IPS-20b (cell line): ENCODE measurements at regions not wholly inside any gene's neighbourhood (a gene's known extent, or its start where the extent isn't known, plus 50 kb on each side); places are given as distances from the start of the nearest gene placed in this dataset.

Source experiments
- H3K27ac ChIP-seq: one replicate; pipeline ENCODE4 v1.5.1; 2013; ENCODE audit warnings: low read length
- H3K27me3 ChIP-seq: 2 replicates; pipeline ENCODE4 v1.6.1; 2013; ENCODE audit warnings: mild to moderate bottlenecking, low read length, inconsistent platforms; ENCODE audit not compliant: insufficient read depth
- H3K36me3 ChIP-seq: 2 replicates; pipeline ENCODE4 v1.6.1; 2013; ENCODE audit warnings: low read depth, mild to moderate bottlenecking, inconsistent platforms, low read length, moderate library complexity; ENCODE audit not compliant: insufficient read depth
- H3K4me1 ChIP-seq: 2 replicates; pipeline ENCODE4 v1.6.1; 2013; ENCODE audit warnings: mild to moderate bottlenecking, control low read depth, inconsistent platforms, low read length, moderate library complexity; ENCODE audit not compliant: insufficient read depth
- H3K4me3 ChIP-seq: 2 replicates; pipeline ENCODE4 v1.5.1; 2013; ENCODE audit warnings: mild to moderate bottlenecking, low read length, inconsistent platforms
- H3K9ac ChIP-seq: 2 replicates; pipeline ENCODE4 v1.6.1; 2013; ENCODE audit warnings: low read depth, mild to moderate bottlenecking, inconsistent platforms, low read length, moderate library complexity
- H3K9me3 ChIP-seq: 2 replicates; pipeline ENCODE4 v1.6.1; 2013; ENCODE audit warnings: mild to moderate bottlenecking, low read depth, low read length, inconsistent platforms; ENCODE audit not compliant: insufficient read depth

DNA sequence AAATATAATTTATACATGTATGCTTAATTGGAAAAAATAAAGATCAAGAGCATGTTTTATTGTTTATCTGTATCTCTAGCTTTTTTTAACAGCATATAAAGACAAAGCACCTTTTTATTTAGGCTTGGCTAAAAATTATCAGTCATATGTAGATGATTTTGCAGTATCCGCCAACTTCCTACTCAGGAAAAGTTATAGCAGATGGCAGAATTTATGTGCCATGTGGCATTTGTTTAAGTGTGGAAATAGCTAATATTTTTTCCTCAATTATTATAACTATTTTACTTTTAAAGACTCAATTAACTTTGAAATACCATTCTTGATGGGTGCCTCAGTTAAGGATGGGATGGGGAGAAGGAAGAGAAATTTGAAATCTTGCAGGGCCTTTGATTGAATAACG is 762.1 kb upstream of the RBFOX1 start:
- Histone ChIP-seq H3K9ac (no peak overlapping the region), H3K36me3 (no peaks in the 10 kb centered on the region), H3K27me3 (no peaks in the 10 kb centered on the region; the same call in 1 of the 2 replicates), H3K4me3 (no peak overlapping the region), H3K4me1 (no peaks in the 10 kb centered on the region; the same call in 1 of the 2 replicates), H3K9me3 (no peaks in the 10 kb centered on the region), H3K27ac (no peak overlapping the region)

DNA sequence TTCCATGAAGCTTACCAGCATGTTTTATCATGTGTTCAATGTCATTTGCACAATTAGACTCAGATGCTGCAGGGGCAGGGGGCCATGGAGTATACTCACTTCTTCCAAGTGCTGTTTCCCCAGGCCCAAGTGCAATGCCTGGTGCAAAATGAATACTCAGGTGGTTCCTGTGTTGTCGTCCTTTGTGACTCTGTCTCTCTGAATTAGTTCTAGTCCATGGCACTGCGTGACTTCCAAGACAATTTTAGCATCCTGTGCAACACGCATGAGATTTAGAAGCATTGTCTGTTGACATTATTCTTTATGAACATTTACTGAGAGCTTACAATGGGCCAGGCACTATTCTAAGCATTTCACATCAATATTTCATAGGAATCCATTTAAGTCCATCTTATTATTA is 769.7 kb upstream of the RBFOX1 start:
- no peak overlapping the region for H3K4me3 ChIP-seq
- peaks cover 7% of the 10 kb centered on the region; the same call in 1 of the 2 replicates for H3K9me3 ChIP-seq
- H3K27ac ChIP-seq: no peak overlapping the region
- no peaks in the 10 kb centered on the region for H3K36me3 ChIP-seq
- no peak overlapping the region for H3K9ac ChIP-seq
- H3K27me3 ChIP-seq: no peaks in the 10 kb centered on the region
- peaks cover 23% of the 10 kb centered on the region; the same call in 1 of the 2 replicates for H3K4me1 ChIP-seq

DNA sequence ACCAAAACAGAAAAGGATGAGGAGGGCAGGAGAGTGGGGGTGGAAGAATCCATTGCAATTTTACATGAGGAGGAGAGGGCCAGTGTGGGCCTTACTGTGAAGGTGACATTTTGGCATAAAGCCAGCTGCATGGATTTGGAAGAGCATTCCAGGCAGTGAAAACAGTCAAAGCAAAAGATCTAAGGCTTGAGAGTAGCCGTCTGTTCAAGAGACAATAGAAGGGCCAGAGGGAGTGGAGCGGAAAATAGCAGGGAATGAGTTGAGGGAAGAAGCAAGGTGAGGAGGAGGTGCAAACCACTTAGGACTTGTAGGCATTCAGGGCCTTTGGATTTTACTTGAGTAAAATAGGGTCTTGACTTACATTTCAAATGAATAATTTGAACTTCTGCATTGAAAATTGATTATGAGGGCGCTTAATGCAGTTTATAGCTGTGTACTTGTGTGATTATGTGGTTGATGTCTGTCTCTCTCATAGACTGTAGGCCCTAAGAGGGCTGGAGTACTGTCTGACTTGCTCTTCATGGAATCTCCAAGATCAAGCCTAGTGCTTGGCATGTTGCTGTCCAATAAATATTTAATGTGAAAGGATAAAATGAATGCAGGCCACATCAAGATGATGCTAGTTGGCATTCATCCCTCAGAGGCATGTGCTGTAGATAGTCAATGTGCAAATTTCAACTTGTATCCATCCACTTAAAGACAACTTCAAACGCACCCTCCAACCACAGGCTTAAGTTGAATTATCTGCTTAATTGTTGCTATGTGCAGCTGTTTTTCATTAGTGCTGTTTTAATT is 772.1 kb upstream of the RBFOX1 start:
- H3K36me3 ChIP-seq: no peaks in the 10 kb centered on the region
- H3K27me3 ChIP-seq: no peaks in the 10 kb centered on the region
- H3K4me1 ChIP-seq: peaks cover 31% of the 10 kb centered on the region; the same call in 1 of the 2 replicates
- no peak overlapping the region for H3K9ac ChIP-seq
- no peak overlapping the region for H3K27ac ChIP-seq
- H3K9me3 ChIP-seq: peaks cover 7% of the 10 kb centered on the region; the same call in 1 of the 2 replicates
- H3K4me3 ChIP-seq: no peak overlapping the region

DNA sequence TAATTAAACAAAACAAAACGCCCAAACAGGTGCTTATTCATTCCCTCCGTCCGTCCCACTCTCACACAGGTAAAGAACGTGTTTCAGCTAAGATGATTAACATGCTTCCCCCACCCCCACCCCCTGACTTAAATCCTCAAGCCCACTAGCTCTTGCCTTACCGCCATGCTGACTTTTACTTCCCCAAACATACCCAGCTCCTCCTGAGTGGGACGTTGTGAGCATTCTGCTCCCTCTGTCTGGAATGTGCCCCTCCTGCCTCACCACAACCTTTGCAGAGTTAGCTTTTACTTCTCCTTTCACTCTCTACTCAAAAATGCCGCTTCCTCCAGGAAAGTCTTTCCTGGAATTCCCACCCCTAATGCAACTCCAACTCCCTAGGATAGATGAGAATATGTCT is 774.0 kb upstream of the RBFOX1 start:
- Histone ChIP-seq H3K27me3 (no peaks in the 10 kb centered on the region), H3K9me3 (peaks cover 7% of the 10 kb centered on the region; the same call in 1 of the 2 replicates), H3K9ac (peak overlapping the region; percentile 58; the same call in 1 of the 2 replicates), H3K27ac (peak overlapping the region; percentile 31), H3K4me1 (peaks cover 35% of the 10 kb centered on the region; the same call in 1 of the 2 replicates), H3K36me3 (no peaks in the 10 kb centered on the region), H3K4me3 (peak overlapping the region; percentile 55)

DNA sequence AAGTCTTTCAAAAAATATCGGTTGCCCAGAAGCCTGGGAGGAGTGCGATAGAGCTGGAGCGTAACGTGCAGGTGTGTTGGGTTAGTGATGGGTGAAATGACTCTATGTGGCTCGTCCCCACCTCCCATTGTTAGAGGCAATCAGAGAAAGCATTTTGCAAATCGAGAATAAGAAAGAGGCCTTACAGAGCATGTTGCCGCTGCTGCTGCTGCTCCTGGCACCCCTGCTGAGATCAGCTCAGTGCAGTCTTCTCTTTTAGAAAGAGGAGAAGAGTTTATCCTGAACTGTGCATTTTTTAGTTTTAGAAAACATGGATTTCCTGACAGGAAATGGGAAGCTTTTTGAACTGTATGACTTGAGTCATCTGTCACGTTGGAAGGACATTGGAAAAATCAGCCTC is 774.5 kb upstream of the RBFOX1 start:
- peak overlapping the region; percentile 55 for H3K4me3 ChIP-seq
- H3K9ac ChIP-seq: peak overlapping the region; percentile 58; the same call in 1 of the 2 replicates
- H3K27ac ChIP-seq: peak overlapping the region; percentile 31

DNA sequence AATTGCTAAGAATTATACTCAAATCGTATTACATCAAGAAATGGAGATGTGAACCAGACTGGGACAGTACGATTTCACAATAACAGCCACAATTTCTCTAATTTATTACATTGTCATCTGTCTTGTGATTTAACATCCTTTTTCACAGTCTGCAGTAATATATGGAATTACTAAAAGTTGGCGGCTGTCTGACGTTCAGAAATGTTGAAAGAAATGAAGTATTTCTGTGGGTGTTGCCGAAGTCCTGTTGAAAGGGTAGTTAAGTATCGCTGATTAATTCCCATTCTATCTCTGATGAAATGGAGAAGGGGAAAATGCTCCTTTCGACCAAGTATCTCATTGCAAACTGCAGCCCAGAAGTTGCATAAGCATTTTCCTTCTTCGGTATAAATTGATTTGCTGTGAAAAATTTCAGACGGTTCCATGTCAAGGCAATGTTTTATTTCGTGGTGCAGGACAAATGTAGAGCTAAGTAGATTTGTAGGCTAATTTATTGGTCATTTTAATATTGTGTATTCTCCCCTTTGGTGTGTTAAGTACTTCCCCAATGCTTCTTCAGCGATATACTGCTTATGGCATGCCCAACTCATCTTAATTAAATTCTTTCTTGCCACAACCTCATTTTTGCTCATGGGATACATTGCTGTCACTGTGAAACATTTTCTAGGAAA is 775.2 kb upstream of the RBFOX1 start:
- no peaks in the 10 kb centered on the region for H3K27me3 ChIP-seq
- H3K27ac ChIP-seq: no peak overlapping the region
- H3K9ac ChIP-seq: no peak overlapping the region
- H3K36me3 ChIP-seq: no peaks in the 10 kb centered on the region
- peaks cover 35% of the 10 kb centered on the region; the same call in 1 of the 2 replicates for H3K4me1 ChIP-seq
- peaks cover 7% of the 10 kb centered on the region; the same call in 1 of the 2 replicates for H3K9me3 ChIP-seq
- peak overlapping the region; percentile 55 for H3K4me3 ChIP-seq

More for the DNA sequence above, 774.5 kb upstream of the RBFOX1 start:
- Histone ChIP-seq H3K27me3 (no peaks in the 10 kb centered on the region), H3K9me3 (peaks cover 7% of the 10 kb centered on the region; the same call in 1 of the 2 replicates), H3K4me1 (peaks cover 35% of the 10 kb centered on the region; the same call in 1 of the 2 replicates), H3K36me3 (no peaks in the 10 kb centered on the region)

DNA sequence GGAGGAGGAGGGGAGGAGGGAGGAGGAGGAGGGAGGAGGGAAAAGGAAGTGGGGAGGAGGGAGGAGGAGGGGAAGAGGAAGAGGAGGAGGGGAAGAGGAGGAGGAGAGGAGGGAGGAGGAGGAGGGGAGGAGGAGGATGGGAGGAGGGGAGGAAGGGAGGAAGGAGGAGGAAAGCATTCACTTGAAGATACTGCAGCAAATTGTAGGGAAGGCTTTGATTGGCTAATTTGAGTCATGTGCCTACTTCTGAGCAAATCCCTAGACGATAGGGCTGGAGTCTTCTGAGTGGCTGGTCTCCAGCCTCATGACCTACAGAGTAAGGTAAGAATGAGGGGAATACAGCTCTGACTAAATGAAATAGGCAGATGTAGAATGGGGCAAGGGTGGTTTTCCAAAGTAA is 783.2 kb upstream of the RBFOX1 start:
- H3K36me3 ChIP-seq: no peaks in the 10 kb centered on the region
- no peak overlapping the region for H3K4me3 ChIP-seq
- no peaks in the 10 kb centered on the region for H3K27me3 ChIP-seq
- H3K9me3 ChIP-seq: no peaks in the 10 kb centered on the region
- no peaks in the 10 kb centered on the region; the same call in 1 of the 2 replicates for H3K4me1 ChIP-seq
- H3K9ac ChIP-seq: no peak overlapping the region
- H3K27ac ChIP-seq: no peak overlapping the region

DNA sequence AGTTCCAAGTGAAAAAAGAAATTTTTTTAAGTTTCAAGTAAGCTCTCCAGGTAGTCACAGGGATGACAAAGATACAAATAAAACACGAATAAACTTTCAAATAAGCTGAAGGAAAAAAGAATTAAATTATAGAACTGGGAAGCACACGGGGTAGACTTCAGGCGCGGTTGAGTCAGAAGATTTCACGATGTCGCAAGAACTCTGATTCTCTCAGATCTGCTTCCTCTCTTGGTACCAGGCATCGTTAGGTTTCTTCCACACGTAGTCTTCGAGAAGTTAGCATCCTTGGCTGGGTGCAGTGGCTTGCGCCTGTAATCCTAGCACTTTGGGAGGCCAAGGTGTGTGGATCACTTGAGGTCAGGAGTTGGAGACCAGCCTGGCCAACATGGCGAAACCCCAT is 784.1 kb upstream of the RBFOX1 start:
- Histone ChIP-seq H3K4me3 (no peak overlapping the region), H3K36me3 (no peaks in the 10 kb centered on the region), H3K4me1 (no peaks in the 10 kb centered on the region), H3K27me3 (no peaks in the 10 kb centered on the region), H3K9me3 (no peaks in the 10 kb centered on the region), H3K27ac (no peak overlapping the region), H3K9ac (no peak overlapping the region)

DNA sequence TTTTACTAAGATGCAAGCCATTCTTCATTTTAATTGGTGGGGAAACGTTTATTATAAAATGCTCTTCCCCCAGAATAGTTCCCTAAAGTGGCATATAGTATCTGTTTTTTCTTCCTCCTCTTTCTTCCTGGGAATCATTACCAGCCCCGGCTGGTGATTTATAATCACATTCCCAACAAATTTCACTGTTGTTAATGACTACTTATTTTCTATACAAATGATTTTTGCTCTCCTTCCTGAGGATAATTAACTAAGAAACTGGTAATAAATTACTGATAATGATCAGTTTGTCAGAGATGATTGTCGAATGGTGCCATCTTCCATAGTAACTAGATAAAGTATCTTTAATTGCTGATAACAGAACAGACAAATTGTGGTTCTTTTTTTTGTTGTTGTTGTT is 785.5 kb upstream of the RBFOX1 start:
- H3K36me3 ChIP-seq: no peaks in the 10 kb centered on the region
- no peak overlapping the region for H3K9ac ChIP-seq
- H3K4me3 ChIP-seq: no peak overlapping the region
- no peaks in the 10 kb centered on the region for H3K4me1 ChIP-seq
- H3K27me3 ChIP-seq: no peaks in the 10 kb centered on the region
- no peak overlapping the region for H3K27ac ChIP-seq
- H3K9me3 ChIP-seq: no peaks in the 10 kb centered on the region

DNA sequence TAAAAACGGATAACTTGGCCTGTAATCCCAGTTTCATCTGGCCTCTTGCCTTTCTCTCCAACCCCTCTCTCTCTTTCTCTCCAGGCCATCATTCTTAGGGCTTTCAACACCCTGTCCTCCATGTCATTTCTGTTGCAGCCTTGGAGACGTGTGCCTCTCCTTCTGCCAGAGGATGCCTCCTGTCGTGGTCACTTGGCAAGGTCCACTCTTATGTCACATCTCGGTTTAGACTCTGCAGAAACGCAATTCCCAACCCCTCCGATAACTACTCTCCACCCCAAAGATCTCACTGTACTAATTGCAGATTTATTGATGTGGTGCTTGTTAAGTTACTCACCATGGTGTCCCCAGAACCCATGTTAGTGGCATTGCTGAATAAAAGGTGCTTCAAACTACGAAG is 787.3 kb upstream of the RBFOX1 start:
- no peaks in the 10 kb centered on the region for H3K4me1 ChIP-seq
- no peaks in the 10 kb centered on the region for H3K27me3 ChIP-seq
- H3K27ac ChIP-seq: no peak overlapping the region

DNA sequence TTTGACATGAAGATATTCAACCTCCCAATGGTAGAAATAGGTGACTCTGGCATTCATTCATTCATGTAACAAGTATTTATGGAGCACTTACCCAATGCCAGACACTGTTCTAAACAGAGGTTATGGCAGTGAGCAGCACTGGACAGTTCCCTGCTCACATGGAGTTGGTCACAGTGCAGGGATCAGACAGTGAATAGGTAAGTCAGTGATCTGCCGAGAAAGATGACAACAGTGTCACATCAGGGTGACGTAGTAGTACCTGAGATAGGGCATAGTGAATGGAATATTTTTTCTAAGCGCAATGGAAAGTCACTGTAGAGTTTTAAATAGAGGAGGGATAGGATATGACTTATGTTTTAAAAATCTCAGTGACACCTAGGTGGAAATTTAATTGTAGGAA is 791.4 kb upstream of the RBFOX1 start:
- Histone ChIP-seq H3K36me3 (no peaks in the 10 kb centered on the region), H3K9ac (no peak overlapping the region), H3K27ac (no peak overlapping the region), H3K9me3 (no peaks in the 10 kb centered on the region), H3K4me1 (no peaks in the 10 kb centered on the region), H3K27me3 (no peaks in the 10 kb centered on the region), H3K4me3 (no peak overlapping the region)

More for the DNA sequence above, 787.3 kb upstream of the RBFOX1 start:
- no peaks in the 10 kb centered on the region for H3K36me3 ChIP-seq
- no peak overlapping the region for H3K4me3 ChIP-seq
- H3K9ac ChIP-seq: no peak overlapping the region
- H3K9me3 ChIP-seq: no peaks in the 10 kb centered on the region

DNA sequence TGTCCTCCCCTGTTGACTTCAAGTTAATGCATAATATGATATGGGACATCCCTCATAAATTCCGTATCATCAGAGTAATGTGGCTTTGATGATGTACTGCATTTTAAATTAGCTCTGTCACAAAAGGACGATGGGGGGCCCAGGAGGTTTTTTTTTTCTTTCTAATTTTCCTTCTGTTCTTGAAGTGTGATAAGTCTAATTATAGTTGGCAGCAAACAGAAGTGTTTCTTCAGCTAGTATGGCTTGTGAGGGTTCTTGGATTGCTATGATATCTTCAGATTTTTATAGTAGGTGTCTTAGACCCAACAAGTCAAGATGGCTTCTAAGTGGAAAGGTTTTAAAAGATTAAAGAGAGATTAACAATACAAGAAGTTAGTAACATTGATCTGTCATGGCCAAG is 796.2 kb upstream of the RBFOX1 start:
- no peak overlapping the region for H3K9ac ChIP-seq
- H3K9me3 ChIP-seq: no peaks in the 10 kb centered on the region
- H3K4me1 ChIP-seq: no peaks in the 10 kb centered on the region
- no peak overlapping the region for H3K4me3 ChIP-seq
- no peaks in the 10 kb centered on the region for H3K27me3 ChIP-seq
- H3K36me3 ChIP-seq: no peaks in the 10 kb centered on the region
- no peak overlapping the region for H3K27ac ChIP-seq
